ENCODE measurements at regions not wholly inside any gene's neighbourhood (a gene's known extent, or its start where the extent isn't known, plus 50 kb on each side); places are given as distances from the start of the nearest gene placed in this dataset.

DNA sequence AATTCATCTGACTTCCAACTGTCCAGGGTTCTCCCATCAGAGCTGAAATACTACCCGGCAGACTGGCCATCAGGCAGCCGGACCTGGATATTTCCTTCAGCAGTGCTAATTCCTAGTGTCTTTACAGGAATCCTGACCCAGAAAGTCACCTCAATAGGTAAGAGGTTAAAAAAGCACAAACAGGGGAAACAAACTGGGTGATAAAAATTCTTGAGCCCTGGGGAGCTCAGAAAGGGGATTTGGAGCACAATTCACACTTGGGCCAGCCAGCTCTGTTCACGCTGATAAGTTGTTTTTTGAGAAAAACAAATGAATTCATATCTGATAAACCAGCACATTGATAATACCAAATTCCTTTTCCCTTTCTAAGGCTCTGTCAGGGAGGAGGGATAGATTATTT is 104.0 kb downstream of the EDN1 start:
- Histone ChIP-seq H3K27me3 (ENCODE audit: insufficient read depth, low read length) (no peaks in the 10 kb centered on the region), H3K79me2 (ENCODE audit: insufficient read depth, low read length) (no peaks in the 10 kb centered on the region), H3K9ac (ENCODE audit: low read length) (no peak overlapping the region), H3K4me3 (ENCODE audit: insufficient read depth, low read depth, low read length) (no peak overlapping the region), H3K36me3 (ENCODE audit: insufficient read depth, low read length) (no peaks in the 10 kb centered on the region), H3K9me3 (ENCODE audit: insufficient read depth, low read depth, low read length) (no peaks in the 10 kb centered on the region), H4K20me1 (ENCODE audit: insufficient read depth, low read length) (no peaks in the 10 kb centered on the region), H3K4me2 (ENCODE audit: low read length) (no peak overlapping the region), H2AFZ (ENCODE audit: low read depth, low read length) (no peak overlapping the region), H3K27ac (ENCODE audit: low read depth, low read length) (no peak overlapping the region), H3K4me1 (ENCODE audit: insufficient read depth, low read length) (no peaks in the 10 kb centered on the region)
- no peaks in the 10 kb centered on the region for H3K36me3 Mint-ChIP-seq (ENCODE audit: low read depth, unreplicated experiment)
- no peak overlapping the region for H3K27ac Mint-ChIP-seq (ENCODE audit: unreplicated experiment)
- no peaks in the 10 kb centered on the region for H3K9me3 Mint-ChIP-seq (ENCODE audit: unreplicated experiment)
- peaks cover 2% of the 10 kb centered on the region for H3K27me3 Mint-ChIP-seq (ENCODE audit: low read depth, unreplicated experiment)
- no peak for FAIRE-seq
- no peak for DNase-seq (ENCODE audit: low read depth)
- no peak overlapping the region for H3K4me3 Mint-ChIP-seq (ENCODE audit: unreplicated experiment)
- no peak for TF ChIP-seq EZH2 (IDR thresholded peaks at IDR 0.05; ENCODE audit: insufficient read depth, low read length)
- TF ChIP-seq, protein P1, sequence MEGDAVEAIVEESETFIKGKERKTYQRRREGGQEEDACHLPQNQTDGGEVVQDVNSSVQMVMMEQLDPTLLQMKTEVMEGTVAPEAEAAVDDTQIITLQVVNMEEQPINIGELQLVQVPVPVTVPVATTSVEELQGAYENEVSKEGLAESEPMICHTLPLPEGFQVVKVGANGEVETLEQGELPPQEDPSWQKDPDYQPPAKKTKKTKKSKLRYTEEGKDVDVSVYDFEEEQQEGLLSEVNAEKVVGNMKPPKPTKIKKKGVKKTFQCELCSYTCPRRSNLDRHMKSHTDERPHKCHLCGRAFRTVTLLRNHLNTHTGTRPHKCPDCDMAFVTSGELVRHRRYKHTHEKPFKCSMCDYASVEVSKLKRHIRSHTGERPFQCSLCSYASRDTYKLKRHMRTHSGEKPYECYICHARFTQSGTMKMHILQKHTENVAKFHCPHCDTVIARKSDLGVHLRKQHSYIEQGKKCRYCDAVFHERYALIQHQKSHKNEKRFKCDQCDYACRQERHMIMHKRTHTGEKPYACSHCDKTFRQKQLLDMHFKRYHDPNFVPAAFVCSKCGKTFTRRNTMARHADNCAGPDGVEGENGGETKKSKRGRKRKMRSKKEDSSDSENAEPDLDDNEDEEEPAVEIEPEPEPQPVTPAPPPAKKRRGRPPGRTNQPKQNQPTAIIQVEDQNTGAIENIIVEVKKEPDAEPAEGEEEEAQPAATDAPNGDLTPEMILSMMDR (IDR thresholded peaks at IDR 0.05; ENCODE audit: insufficient read depth, low read depth, low read length), result no peak
- no peaks in the 10 kb centered on the region for H3K4me1 Mint-ChIP-seq (ENCODE audit: low read depth, unreplicated experiment)

DNA sequence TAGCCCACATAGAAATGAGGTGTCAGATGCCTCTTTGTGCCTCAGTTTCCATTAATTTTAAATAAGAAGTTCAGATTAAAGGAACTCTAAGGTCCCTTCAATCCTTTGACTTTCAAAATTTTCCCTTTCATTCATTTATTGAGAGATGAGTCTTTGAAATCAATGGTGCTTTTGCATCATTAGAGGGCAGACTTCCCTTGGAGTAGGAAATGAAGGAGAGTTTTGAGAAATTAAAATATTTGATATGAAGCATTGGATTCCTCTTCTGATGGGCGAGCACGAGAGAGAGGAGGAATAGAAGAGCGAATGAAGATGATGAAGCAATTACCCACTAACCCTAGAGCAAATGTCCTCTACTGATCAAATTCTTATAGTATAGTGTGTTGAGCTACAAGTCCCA is 105.7 kb downstream of the EDN1 start:
- FAIRE-seq (no peak), DNase-seq (ENCODE audit: low read depth) (no peak)
- H3K4me3 ChIP-seq (ENCODE audit: insufficient read depth, low read depth, low read length), result no peak overlapping the region
- H3K36me3 ChIP-seq (ENCODE audit: insufficient read depth, low read length), result no peaks in the 10 kb centered on the region
- no peak overlapping the region for H3K4me2 ChIP-seq (ENCODE audit: low read length)
- Mint-ChIP-seq H3K27me3 (ENCODE audit: low read depth, unreplicated experiment) (peaks cover 2% of the 10 kb centered on the region), H3K4me1 (ENCODE audit: low read depth, unreplicated experiment) (no peaks in the 10 kb centered on the region), H3K4me3 (ENCODE audit: unreplicated experiment) (no peak overlapping the region), H3K27ac (ENCODE audit: unreplicated experiment) (no peak overlapping the region), H3K9me3 (ENCODE audit: unreplicated experiment) (no peaks in the 10 kb centered on the region), H3K36me3 (ENCODE audit: low read depth, unreplicated experiment) (no peaks in the 10 kb centered on the region)
- no peaks in the 10 kb centered on the region for H3K9me3 ChIP-seq (ENCODE audit: insufficient read depth, low read depth, low read length)
- no peaks in the 10 kb centered on the region for H3K4me1 ChIP-seq (ENCODE audit: insufficient read depth, low read length)
- no peak overlapping the region for H3K27ac ChIP-seq (ENCODE audit: low read depth, low read length)
- H3K9ac ChIP-seq (ENCODE audit: low read length), result no peak overlapping the region
- TF ChIP-seq, protein P1 (IDR thresholded peaks at IDR 0.05; ENCODE audit: insufficient read depth, low read depth, low read length), result no peak
- TF ChIP-seq EZH2 (IDR thresholded peaks at IDR 0.05; ENCODE audit: insufficient read depth, low read length), result no peak
- no peaks in the 10 kb centered on the region for H3K79me2 ChIP-seq (ENCODE audit: insufficient read depth, low read length)
- H4K20me1 ChIP-seq (ENCODE audit: insufficient read depth, low read length), result no peaks in the 10 kb centered on the region
- no peak overlapping the region for H2AFZ ChIP-seq (ENCODE audit: low read depth, low read length)
- H3K27me3 ChIP-seq (ENCODE audit: insufficient read depth, low read length), result no peaks in the 10 kb centered on the region

- no peak for DNase-seq (ENCODE audit: low read depth)
- Histone ChIP-seq H3K36me3 (ENCODE audit: insufficient read depth, low read length) (no peaks in the 10 kb centered on the region), H3K9me3 (ENCODE audit: insufficient read depth, low read depth, low read length) (no peaks in the 10 kb centered on the region), H3K79me2 (ENCODE audit: insufficient read depth, low read length) (no peaks in the 10 kb centered on the region), H3K27me3 (ENCODE audit: insufficient read depth, low read length) (no peaks in the 10 kb centered on the region), H4K20me1 (ENCODE audit: insufficient read depth, low read length) (no peaks in the 10 kb centered on the region), H3K9ac (ENCODE audit: low read length) (no peak overlapping the region), H2AFZ (ENCODE audit: low read depth, low read length) (no peak overlapping the region), H3K4me3 (ENCODE audit: insufficient read depth, low read depth, low read length) (no peak overlapping the region), H3K4me2 (ENCODE audit: low read length) (no peak overlapping the region), H3K27ac (ENCODE audit: low read depth, low read length) (no peak overlapping the region), H3K4me1 (ENCODE audit: insufficient read depth, low read length) (peaks cover 8% of the 10 kb centered on the region)
- no peak for FAIRE-seq
- Mint-ChIP-seq H3K27ac (ENCODE audit: unreplicated experiment) (no peak overlapping the region), H3K27me3 (ENCODE audit: low read depth, unreplicated experiment) (no peaks in the 10 kb centered on the region), H3K36me3 (ENCODE audit: low read depth, unreplicated experiment) (no peaks in the 10 kb centered on the region), H3K9me3 (ENCODE audit: unreplicated experiment) (no peaks in the 10 kb centered on the region), H3K4me3 (ENCODE audit: unreplicated experiment) (no peak overlapping the region), H3K4me1 (ENCODE audit: low read depth, unreplicated experiment) (peaks cover 9% of the 10 kb centered on the region)
- TF ChIP-seq, protein P1 (IDR thresholded peaks at IDR 0.05; ENCODE audit: insufficient read depth, low read depth, low read length), result no peak
- no peak for TF ChIP-seq EZH2 (IDR thresholded peaks at IDR 0.05; ENCODE audit: insufficient read depth, low read length)
Measured at GRCh38 chr6:12401200-12401599, 111.0 kb downstream of the EDN1 start.

All from astrocyte (in vitro differentiated cells and primary cell).